ENCODE measurements at regions not wholly inside any gene's neighbourhood (a gene's known extent, or its start where the extent isn't known, plus 50 kb on each side); places are given as distances from the start of the nearest gene placed in this dataset.
"Not testable (repeated sequence)": the region's sequence is repeated elsewhere in the genome, so short reads cannot be mapped to it uniquely, and the experiment has no call there.

DNA sequence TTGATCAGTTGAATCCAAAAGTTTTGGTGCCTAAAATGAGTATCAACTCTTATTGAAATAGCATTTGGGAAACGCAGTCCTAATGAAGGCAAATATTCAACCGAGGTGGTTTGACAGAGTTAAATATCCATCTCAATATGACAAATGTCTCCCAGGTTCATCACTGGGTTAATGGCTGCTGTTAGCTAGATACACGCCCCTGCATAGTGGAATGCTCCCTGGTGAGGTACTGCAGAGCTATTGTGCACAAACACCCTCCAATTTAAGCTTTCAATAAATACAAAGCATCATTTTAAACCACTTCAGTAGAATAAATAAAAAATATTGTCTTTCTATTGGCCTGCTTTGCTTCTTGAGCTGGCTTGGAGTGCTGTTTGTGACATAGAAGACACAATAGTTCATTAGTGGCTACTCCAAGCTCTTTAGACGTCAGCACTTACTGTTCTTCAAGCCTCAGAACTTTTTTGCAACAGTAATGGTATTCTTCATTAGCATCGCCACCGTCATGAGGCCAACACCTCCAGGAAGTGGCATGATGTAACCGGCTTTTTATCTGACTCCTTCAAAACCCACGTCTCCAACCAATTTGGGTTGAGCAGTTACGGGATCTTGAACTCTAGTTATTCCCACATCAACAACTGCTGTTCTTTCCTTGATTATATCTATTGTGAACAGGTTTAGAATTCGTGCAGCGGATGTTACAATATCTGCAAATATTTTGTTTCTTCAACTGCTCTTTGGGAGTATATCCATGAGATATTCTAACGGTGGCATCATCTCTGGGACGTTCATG is 1159.6 kb upstream of the EPHA6 start:
- no peak for DNase-seq

DNA sequence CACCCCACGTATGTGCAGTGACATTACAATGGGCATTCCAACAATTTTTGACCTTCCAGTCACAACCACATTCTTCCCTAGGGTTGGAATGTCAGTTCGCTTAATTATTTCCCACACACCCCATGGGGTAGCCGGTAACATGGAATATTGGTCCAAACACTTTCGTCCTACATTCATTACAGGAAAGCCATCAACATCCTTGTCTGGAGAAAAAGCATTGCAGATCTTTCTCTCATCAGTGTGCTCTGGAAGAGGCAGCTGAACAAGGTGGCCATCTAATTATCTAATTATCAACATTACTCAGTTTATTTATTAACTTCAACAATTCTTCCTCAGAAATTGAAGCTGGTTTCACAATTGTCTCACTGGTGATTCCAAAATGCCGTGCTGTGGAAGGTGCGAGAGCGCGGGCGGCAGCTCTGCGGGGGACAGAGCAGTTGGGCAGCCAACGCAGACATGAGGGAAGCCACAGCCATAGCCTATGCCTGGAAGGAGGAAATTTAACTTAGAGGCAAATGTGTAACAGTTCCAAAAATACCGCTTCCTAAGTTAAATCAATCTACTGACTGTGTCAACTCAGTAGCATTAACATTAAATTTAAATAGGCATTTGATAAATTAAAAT is 1158.9 kb upstream of the EPHA6 start:
- no peak for DNase-seq

DNA sequence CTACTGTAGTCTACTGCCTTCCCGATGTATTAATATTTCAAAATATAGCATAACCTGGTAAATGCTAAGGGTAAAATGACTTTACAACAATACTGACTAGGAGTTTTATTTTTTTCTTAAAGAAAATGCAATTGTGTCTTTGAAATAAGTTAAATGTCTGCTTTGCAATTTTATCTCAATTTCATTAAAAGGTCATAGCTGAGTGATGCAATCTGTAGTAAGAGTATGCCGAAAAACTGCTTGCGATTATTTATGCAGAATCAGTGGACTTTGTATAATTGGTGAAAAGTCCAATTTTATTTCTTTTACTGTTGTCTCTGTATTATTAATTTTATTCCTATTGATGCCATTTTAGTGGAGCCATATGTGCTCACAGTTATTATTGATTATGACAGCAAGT is 1143.6 kb upstream of the EPHA6 start:
- DNase-seq, result no peak

DNA sequence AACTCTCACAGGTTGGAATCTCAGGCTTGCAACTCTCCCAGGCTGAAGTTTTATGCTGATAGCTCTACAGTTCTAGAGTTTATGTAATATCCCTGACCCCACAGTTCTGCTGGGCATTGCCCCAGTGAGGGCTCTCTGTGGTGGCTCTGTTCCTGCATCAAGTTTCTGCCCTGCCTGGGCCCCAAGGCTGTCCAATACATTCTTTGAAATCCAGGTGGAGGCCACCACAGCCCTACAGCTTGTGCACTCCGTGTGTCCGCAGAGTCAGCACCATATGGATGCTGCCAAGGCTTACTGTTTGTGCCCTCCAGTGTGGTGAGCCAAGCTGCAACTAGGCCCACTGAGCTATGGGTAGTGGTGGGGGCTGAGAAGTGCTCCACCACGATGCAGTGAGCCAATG is 1141.2 kb upstream of the EPHA6 start:
- DNase-seq, result no peak

DNA sequence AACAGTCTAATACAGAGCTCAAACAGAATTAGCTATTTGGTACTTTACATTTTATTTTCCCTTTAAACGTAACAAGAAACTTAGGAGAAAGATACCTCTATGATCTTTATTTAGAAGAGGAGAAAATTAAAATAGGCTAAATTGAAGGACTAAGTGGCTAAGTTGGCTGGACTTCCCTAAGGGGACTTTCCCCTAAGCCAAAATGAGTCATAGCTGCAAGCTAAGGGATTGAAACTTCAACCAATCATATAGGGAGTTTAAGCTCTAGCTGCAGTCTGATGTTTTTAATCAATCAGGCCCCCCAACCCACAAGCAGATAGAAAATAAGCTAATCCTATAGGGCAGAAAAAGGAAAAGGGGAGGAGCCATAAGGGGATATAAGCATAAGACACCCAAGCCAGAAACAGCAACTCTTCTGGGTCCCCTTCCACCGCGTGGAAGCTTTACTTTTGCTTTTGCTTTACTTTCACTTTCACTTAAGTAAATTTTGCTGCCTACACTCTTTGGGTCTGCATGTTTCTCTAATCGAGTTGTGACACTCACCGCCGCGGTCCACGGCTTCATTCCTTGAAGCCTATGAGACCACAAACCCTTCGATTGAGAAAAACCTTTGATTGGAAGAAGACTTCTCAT is 1108.5 kb upstream of the EPHA6 start:
- DNase-seq, result no peak

DNA sequence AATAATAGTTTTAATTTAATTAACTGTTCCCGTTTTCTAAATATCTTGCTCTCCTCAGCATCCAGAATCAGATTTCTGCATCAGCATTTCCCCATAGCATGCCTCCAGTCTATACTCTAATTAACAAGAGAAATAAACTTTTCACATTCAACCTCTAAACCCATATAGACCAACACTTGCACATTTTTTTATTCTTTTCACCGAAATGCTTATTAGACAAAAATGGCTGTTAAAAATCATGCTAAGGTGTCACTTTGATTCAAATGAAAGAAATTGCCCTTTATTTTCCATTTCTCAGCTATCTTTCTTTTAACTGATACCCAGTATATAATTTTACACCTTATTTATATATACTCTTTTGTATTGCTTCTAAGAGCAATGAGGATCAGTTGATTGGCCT is 1107.1 kb upstream of the EPHA6 start:
- DNase-seq, result no peak

DNA sequence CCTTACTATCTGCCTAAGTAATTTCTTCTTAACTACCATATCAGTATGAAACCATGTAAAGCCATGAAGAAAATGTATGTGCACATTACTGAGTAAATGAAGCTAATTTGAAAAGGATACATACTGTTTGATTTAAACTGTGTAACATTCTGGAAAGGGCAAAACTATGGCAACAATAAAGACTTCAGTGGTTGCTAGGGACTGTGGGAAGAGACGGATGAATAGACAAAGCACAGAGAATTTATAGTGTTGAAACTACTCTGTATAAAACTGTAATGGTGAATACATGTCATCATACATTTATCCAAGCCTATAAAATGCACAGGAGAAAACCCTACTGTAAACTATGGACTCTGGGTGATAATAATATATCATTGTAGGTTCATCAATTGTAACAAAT is 1103.7 kb upstream of the EPHA6 start:
- no peak for DNase-seq

DNA sequence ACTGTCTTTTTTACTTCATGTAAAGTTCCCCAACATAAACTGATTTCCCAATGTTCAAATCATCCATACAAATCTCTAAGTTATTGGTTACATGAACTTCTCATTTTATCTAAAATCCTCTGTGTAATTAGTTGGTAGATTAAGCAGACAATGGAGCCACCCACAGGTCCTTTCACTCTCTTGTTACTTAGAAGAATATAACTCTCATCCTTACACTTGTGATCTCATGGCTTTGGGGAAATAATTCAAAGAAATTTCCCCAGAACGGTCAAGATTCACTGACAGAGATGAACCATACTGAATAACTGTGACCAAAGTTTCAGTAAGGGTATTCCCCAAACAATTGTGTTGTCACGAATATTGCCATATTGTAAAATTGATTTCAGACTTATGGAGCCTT is 1102.6 kb upstream of the EPHA6 start:
- DNase-seq, result no peak

DNA sequence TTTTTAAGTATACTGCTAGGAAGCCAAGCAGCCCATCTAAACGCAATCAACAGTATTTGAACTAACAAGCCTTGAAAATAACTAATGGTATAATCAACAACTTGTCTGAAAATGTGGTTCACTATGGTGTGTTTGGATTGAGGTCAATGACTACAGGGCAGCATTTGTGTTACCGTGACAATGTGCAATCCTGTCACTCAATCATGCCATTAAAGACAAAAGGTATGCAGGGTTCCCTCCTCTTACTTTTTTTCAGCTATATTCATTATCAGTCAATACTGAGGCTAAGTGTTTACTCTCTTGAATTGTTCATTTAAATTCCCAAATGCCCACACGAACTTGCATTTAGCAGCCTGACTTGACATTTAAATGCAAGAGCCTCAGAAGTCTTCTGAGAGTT is 1099.3 kb upstream of the EPHA6 start:
- no peak for DNase-seq

DNA sequence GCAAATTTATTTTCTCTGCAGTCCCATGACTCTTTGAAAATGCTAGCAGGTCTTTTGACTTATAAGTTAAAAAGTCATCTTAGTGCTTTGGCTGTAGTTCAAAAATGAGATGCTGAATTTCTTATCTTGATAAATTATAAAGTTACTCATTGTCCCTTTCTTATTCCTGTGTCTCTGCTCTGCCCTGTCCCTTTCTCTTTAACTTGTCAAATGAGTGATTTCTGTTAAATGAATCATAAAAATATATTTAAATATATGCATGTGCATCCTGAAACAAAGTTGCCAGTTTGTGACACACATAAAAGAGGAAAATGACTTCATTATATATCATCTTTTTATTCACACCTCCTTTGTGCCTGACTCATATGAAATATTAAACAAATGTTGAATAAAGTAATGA is 1097.3 kb upstream of the EPHA6 start:
- DNase-seq, result no peak

DNA sequence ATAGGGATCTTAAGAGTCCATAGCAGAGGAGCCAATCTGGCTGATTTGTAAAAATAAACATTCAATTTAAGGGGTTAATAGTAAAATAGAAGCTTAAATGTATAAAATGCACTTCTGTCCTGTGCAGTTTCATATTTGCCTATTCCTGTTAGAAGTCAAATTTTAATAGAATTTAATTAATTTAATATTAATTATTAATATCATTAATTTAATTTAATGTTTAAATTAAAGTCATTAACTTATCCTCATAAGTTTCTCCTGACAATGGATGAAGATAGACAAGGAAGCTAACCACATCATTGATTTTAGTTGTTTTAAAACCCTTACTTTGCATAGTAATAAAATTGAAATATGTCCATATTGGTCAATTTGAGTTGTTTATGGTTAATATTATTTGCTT is 1096.2 kb upstream of the EPHA6 start:
- DNase-seq, result no peak

DNA sequence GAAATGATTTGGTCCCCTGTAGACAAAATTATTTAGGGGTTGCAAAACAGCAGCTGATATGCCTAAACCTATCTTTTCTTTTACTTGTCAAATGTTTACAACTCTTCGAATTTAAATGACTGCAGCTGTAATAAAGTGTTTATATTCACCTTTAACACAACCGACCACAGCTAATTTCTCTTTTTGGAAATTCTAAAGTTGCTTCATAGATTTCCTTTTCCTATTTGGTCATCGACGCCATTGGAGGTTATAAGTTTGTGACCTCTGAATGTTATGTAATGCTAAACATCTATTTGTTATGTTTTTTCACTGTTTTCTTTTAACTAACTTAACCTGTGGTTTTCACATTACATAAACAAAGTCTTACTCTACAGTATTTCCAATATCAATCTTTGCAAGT is 1094.9 kb upstream of the EPHA6 start:
- DNase-seq, result no peak

DNA sequence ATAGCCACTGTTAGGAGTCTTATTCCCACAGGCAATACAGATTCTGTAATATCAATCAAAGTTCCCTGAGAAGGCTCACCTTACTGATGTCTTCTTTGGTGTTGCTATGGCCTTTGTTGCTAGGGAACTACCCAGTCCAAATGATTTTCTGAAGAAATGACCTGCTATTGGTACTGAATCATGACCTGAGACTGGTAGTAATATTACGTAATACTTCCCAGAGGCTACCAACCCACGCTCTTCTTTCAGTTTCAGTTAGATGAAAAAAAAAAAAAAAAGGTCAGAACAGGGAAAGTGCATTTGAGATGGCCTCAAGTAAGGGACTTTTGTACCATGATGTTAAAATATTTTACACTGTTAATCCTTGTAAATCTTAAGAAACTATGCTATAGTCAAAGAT is 1092.5 kb upstream of the EPHA6 start:
- no peak for DNase-seq

DNA sequence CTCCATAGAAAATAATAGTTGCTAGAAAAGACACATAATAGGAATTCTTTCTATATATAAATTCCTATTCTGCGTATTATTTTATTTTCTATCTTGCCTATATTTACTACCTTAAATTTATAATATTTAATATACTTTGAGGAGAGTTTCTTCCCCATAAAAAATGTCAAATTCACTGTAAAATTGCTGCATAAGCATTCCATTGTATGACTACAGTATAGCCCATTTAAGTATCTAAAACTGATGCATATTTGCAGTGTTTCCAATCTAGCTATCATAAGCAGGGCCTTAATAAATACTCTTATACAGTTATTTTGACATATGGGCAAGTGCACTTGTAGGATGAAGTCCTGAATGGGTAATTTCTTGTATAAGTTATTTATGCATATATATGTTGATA is 1088.6 kb upstream of the EPHA6 start:
- no peak for DNase-seq

DNA sequence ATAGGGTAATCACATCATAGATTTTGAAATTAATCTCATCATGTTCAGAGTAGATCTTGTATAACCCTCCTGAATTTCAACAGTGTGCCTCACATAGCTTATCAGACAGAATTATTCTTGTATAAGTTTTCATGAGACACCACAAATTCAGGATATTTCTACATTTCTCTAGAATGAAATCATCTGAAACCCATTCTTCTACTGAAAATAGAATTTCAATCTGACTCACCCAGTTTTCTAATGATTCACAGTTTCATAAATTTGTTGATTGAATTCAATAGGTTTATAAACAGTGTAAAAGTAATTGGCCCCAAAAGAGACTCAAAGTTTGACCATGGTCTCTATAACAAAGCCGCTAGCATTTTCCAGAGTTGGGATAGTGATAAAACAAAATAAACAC is 1082.6 kb upstream of the EPHA6 start:
- DNase-seq, result no peak

DNA sequence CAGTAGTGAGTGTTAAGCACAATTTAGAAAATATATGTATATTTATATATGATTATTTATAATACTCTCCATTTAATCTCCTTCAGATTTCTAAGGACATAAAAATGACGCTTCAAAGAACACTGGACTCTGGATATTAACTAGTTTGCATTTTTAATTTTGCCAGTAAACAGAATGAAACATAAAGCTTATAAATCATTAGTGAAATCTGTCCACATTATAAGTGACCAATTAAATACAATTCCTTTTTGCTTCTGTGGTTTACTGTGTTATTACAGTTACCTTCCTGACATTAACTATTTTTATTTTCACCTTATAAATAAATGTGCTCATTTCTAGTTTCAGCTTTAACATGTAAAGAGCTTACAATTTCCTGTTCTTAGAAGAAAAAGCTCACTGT is 1081.1 kb upstream of the EPHA6 start:
- DNase-seq, result no peak

DNA sequence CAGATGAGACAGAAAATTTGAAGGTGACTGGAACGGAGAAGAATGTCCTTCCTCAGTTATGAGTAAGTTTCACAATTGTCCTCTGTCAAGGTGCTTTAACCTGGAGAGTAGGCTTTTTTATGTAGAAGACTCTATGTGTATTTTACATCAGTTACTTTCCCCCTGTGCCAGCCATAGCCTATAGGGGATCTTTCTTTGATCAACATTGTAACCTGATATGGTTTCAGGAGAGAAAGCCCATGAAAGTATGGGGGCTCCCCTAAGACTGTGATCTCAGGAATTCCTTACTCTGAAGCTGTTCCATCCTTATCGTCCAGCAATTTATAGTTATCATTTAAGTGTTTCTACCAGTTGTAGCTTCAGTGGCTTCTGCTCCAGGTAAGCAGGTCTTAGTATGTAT is 1076.3 kb upstream of the EPHA6 start:
- DNase-seq, result no peak

DNA sequence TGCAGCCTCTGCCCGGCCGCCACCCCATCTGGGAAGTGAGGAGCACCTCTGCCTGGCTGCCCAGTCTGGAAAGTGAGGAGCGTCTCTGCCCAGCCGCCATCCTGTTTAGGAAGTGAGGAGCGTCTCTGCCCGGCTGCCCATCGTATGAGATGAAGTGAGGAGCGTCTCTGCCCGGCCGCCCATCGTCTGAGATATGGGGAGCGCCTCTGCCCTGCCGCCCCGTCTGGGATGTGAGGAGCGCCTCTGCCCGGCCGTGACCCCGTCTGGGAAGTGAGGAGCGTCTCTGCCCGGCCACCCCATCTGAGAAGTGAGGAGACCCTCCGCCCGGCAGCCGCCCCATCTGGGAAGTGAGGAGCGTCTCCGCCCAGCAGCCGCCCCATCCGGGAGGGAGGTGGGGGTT is 1069.5 kb upstream of the EPHA6 start:
- not testable (repeated sequence) for DNase-seq

DNA sequence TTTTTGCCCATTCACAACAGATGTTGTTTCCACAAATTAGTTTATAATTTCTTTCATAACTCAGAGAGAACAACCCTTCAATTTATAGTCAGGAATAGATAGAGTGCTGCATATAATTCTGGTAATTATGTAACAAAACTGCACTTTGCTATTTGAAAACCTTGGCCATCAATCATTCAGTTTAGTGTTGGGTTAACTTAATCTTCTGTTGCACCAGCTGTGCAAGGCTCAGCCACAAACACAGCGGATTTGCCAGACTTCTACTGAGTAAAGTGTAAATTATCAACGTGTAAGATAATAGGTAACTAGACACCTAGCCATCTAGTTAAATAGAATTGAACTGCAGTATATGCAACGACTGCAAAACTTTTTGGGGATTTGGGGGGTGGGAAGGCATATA is 1064.3 kb upstream of the EPHA6 start:
- no peak for DNase-seq

DNA sequence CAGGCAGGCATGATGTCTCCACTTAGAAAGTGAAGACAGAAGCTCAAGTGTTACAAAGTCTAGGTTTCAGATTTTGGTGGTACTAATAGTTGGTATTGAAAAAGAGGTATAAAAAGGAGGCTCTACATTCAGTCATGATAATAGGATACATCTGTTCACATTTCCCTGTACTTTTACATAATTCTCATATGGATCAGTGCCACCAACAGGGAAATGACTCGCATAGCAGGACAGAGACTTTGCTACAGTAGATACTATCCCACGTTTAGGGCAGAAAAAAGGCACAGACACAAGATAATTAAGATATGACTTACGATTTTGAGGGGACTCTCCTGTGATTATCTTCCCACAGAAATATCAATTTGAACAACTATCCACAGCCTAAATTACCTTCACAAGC is 1062.9 kb upstream of the EPHA6 start:
- no peak for DNase-seq

DNA sequence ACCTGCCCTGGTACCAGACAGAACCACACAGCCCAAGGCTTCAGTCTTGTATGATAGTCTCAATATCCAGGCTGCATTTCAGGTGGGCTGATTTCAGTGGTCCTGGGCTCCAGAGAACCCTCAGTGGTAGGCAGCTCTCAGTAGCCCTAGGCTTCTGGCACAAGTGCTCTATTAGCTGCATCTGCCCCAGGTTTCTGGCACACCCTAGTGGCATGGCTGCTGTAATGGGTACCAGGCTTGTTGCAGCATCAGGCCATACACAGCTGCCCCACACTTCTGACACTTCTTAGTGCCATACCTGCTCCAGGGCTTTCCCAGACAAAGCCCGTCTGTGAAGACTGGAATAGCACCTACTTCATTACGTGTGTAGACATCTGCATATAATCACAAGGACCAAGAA is 1062.2 kb upstream of the EPHA6 start:
- DNase-seq, result no peak

DNA sequence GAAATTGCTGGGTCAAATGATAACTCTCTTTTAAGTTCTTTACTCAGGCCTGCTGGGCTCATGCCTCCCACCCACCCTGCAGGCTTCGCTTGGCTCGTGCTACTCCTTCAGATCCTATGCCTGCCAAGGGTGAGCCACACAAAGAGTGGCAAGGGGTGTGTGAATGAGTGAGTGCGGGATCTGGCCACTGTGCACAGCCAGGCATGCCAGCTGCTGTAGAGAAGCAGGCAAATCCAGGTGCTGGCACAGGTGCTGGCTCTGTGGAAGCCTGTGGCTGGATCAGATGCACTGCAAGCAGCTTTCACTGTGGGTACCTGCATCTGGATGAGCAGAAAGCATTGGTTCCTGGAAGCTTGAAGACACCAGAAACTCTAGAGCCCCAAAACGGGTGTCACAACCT is 1055.7 kb upstream of the EPHA6 start:
- DNase-seq, result no peak

DNA sequence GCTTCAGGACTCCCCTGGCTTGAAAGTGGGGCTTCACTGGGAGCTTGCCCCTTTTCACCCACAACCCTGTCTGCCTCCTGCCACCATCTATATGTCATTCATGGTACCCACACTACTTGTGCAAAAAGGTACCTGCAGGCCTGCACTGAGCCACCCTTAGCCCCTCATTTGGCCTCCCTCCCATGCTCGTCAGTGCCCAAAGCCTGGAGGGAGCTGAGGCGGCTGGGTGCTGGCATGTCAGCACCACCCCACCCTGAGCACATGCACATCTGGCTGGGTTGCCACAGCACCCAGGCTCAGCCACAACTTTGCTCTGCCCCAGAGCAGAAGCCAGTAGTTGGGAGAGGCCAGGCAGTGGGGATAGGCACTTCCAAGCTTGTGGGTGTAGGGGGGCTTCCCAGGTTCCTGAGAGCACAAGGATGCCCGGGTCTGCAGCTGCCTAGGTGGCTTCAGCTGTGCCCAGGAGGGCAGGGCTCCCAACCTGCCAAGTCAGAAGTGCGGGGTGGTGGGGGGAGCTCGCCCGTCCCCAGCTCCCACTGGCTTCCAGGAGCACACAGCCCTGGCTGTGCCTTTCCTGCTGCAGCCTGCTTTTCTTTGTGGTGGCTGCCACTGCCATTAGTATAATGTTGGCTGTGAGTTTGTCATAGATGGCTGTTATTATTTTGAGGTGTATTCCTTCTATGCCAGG is 1054.6 kb upstream of the EPHA6 start:
- no peak for DNase-seq
